GM23248 (cell line): ENCODE measurements at regions not wholly inside any gene's neighbourhood (a gene's known extent, or its start where the extent isn't known, plus 50 kb on each side); places are given as distances from the start of the nearest gene placed in this dataset.

Experiments used
- EZH2 ChIP-seq: fragments of 200-600 bp; sonication (generic); IDR thresholded peaks from 2 replicates; pipeline ENCODE4 v1.6.1; 2018; ENCODE audit warnings: antibody characterized with exemption, mild to moderate bottlenecking; ENCODE audit not compliant: insufficient read depth, poor library complexity, severe bottlenecking
- EZH2phosphoT487 ChIP-seq: fragments of 200-600 bp; sonication (generic); IDR thresholded peaks from 2 replicates; pipeline ENCODE4 v1.6.1; 2018; ENCODE audit warnings: antibody characterized with exemption, moderate library complexity, mild to moderate bottlenecking, low read depth; ENCODE audit not compliant: insufficient read depth

GRCh38 chr7:51629206-51629605 is 312.6 kb upstream of the COBL start:
- no peak for TF ChIP-seq EZH2phosphoT487
- TF ChIP-seq EZH2 = no peak
